ENCODE measurements at regions not wholly inside any gene's neighbourhood (a gene's known extent, or its start where the extent isn't known, plus 50 kb on each side); places are given as distances from the start of the nearest gene placed in this dataset.

- DNase-seq (ENCODE audit: low read depth), result no peak
- H3K4me3 ChIP-seq (ENCODE audit: low read depth, low read length), result no peak overlapping the region
- TF ChIP-seq CTCF (conservative IDR thresholded peaks at IDR 0.05; ENCODE audit: low read depth, low read length), result no peak
Measured at GRCh38 chr12:124441443-124442194, 125.8 kb downstream of the NCOR2 start.

DNA sequence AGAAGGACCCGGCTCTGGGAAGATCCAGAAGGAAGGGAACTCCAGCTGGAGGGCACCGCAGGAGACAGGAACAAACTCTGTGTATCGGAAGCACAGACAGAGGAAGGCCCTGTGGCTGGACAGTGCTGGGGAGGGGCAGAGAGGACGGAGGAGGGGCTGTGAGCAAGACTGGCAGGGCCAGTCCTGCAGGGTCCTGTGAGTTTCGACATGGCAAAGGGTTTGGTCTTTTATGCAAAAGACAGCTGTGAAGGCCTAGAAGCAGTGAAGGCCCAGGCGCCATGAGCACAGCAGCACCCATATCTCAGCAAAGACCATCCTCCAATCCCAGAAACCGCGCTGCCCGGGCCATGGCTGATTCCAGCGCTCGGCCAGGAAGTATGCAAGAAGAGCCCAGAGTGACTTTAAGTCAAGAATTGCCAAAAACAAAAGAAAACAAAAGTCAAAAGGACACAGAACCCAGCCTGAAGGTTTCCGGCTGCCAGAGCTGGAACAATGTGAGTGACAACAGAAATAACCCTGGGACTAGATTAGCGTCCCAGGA lies 126.5 kb downstream of the NCOR2 start:
- no peak for DNase-seq (ENCODE audit: low read depth)
- no peak for TF ChIP-seq CTCF (conservative IDR thresholded peaks at IDR 0.05; ENCODE audit: low read depth, low read length)
- no peak overlapping the region for H3K4me3 ChIP-seq (ENCODE audit: low read depth, low read length)

- no peak for DNase-seq (ENCODE audit: low read depth)
- no peak for TF ChIP-seq CTCF (conservative IDR thresholded peaks at IDR 0.05; ENCODE audit: low read depth, low read length)
- H3K4me3 ChIP-seq (ENCODE audit: low read depth, low read length), result no peak overlapping the region
Measured at GRCh38 chr12:124440031-124440626, 127.3 kb downstream of the NCOR2 start.

DNA sequence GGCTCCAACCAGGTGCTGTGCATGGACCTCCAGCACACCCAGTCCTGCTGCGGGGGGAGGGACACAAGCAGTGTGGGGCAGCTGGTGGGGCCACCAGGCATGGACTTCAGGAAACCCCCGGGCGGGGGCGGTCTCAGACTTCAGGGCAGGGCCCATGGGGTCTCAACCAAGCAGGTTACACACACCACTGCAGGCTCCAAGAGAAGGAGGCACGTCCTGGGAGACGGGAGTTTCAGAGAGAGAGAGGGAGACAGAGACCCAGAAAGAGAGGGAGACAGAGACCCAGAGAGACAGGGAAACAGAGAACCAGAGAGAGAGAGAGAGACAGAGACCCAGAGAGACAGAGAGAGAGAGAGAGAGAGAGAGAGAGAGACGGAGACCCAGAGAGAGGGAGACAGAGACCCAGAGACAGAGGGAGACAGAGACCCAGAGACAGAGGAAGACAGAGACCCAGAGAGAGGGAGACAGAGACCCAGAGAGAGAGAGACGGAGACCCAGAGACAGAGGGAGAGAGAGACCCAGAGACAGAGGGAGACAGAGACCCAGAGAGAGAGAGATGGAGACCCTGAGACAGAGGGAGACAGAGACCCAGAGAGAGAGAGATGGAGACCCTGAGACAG lies 128.9 kb downstream of the NCOR2 start:
- H3K4me3 ChIP-seq (ENCODE audit: low read depth, low read length), result no peak overlapping the region
- no peak for TF ChIP-seq CTCF (conservative IDR thresholded peaks at IDR 0.05; ENCODE audit: low read depth, low read length)
- no peak for DNase-seq (ENCODE audit: low read depth)

GRCh38 chr12:124437617-124438436 lies 129.6 kb downstream of the NCOR2 start:
- no peak overlapping the region for H3K4me3 ChIP-seq (ENCODE audit: low read depth, low read length)
- DNase-seq (ENCODE audit: low read depth), result no peak
- TF ChIP-seq CTCF (conservative IDR thresholded peaks at IDR 0.05; ENCODE audit: low read depth, low read length), result no peak

- TF ChIP-seq CTCF (conservative IDR thresholded peaks at IDR 0.05; ENCODE audit: low read depth, low read length), result no peak
- no peak overlapping the region for H3K4me3 ChIP-seq (ENCODE audit: low read depth, low read length)
- no peak for DNase-seq (ENCODE audit: low read depth)
Measured at GRCh38 chr12:124437121-124437520, 130.3 kb downstream of the NCOR2 start.

Measured in epithelial cell of proximal tubule (primary cell).